IMR-90 (cell line): ENCODE measurements at regions not wholly inside any gene's neighbourhood (a gene's known extent, or its start where the extent isn't known, plus 50 kb on each side); places are given as distances from the start of the nearest gene placed in this dataset.
A peak's percentile ranks its signal among the peaks of the same experiment; 100 is the strongest.

Source experiments
- ATAC-seq: fragments of 200-7000 bp; cut with Tn5 transposase; 2 replicates; pipeline ENCODE4 v1.9.1; 2020; ENCODE audit warnings: low read depth, mild to moderate bottlenecking, moderate library complexity
- BruUV-seq: library from RNA; stranded (reverse); fragments of 400-500 nt; replicated peaks from 2 replicates; lab custom pipeline; 2021; lab: Mats Ljungman, UMichigan
- CTCF ChIA-PET: fragments of 300-600 bp; formaldehyde crosslinking; extraction: SDS; loops from one replicate; lab custom pipeline; 2021; ENCODE audit warnings: antibody characterized with exemption; lab: Yijun Ruan, JAX
- POLR2A ChIA-PET: fragments of 300-600 bp; sonication (Branson Sonifier 250); formaldehyde crosslinking; loops from one replicate; lab custom pipeline; 2022; ENCODE audit warnings: antibody characterized with exemption; ENCODE audit not compliant: unreplicated experiment; lab: Charles Lee
- DNase-seq: peaks from one replicate; pipeline ENCODE4 v3.0.0; 2013
- H2AFZ ChIP-seq: replicated peaks from 2 replicates; pipeline ENCODE3; 2013; ENCODE audit warnings: low read length, mild to moderate bottlenecking; ENCODE audit not compliant: poor library complexity
- H2AK5ac ChIP-seq: 2 replicates; pipeline ENCODE4 v1.6.1; 2013; ENCODE audit warnings: low read depth, low read length, inconsistent platforms
- H2AK9ac ChIP-seq: replicated peaks from 2 replicates; pipeline ENCODE3; 2013; ENCODE audit warnings: mild to moderate bottlenecking, low read depth, low read length, moderate library complexity; ENCODE audit not compliant: poor library complexity
- H2BK120ac ChIP-seq: 2 replicates; pipeline ENCODE4 v1.6.1; 2013; ENCODE audit warnings: low read depth, low read length, inconsistent platforms
- H2BK15ac ChIP-seq: 3 replicates; pipeline ENCODE4 v1.6.1; 2013; ENCODE audit warnings: low read depth, low read length, inconsistent platforms
- H2BK20ac ChIP-seq: 2 replicates; pipeline ENCODE4 v1.6.1; 2013; ENCODE audit warnings: low read depth, mild to moderate bottlenecking, inconsistent platforms, low read length, moderate library complexity
- H2BK5ac ChIP-seq: 2 replicates; pipeline ENCODE4 v1.6.1; 2013; ENCODE audit warnings: mild to moderate bottlenecking, low read depth, low read length, inconsistent platforms; ENCODE audit not compliant: poor library complexity, severe bottlenecking
- H3K14ac ChIP-seq: replicated peaks from 2 replicates; pipeline ENCODE4 v1.6.1; 2013; ENCODE audit warnings: low read depth, low read length, inconsistent platforms
- H3K18ac ChIP-seq: 2 replicates; pipeline ENCODE4 v1.6.1; 2013; ENCODE audit warnings: low read depth, low read length, control low read depth
- H3K23ac ChIP-seq: 2 replicates; pipeline ENCODE4 v1.6.1; 2013; ENCODE audit warnings: low read depth, low read length, inconsistent platforms
- H3K27ac ChIP-seq: 2 replicates; pipeline ENCODE4 v1.5.1; 2013; ENCODE audit warnings: mild to moderate bottlenecking, control low read depth, low read length; ENCODE audit not compliant: insufficient read depth
- H3K27me3 ChIP-seq: 2 replicates; pipeline ENCODE4 v1.6.1; 2013; ENCODE audit warnings: low read length; ENCODE audit not compliant: control insufficient read depth, insufficient read depth
- H3K36me3 ChIP-seq: 2 replicates; pipeline ENCODE4 v1.6.1; 2013; ENCODE audit warnings: low read length, mixed read lengths; ENCODE audit not compliant: control insufficient read depth, insufficient read depth
- H3K4ac ChIP-seq: 2 replicates; pipeline ENCODE4 v1.6.1; 2013; ENCODE audit warnings: low read depth, low read length, inconsistent platforms
- H3K4me1 ChIP-seq: 2 replicates; pipeline ENCODE4 v1.6.1; 2013; ENCODE audit warnings: low read length, mixed read lengths; ENCODE audit not compliant: control insufficient read depth, insufficient read depth
- H3K4me2 ChIP-seq: 2 replicates; pipeline ENCODE4 v1.6.1; 2013; ENCODE audit warnings: low read depth, mild to moderate bottlenecking, control low read depth, low read length, moderate library complexity
- H3K4me3 ChIP-seq: 2 replicates; pipeline ENCODE4 v1.5.1; 2013; ENCODE audit warnings: low read depth, mild to moderate bottlenecking, control low read depth, low read length, moderate library complexity; ENCODE audit not compliant: insufficient read depth
- H3K56ac ChIP-seq: 2 replicates; pipeline ENCODE4 v1.6.1; 2013; ENCODE audit warnings: low read length, inconsistent platforms; ENCODE audit not compliant: insufficient read depth; ENCODE audit errors: extremely low read depth
- H3K79me1 ChIP-seq, 2 experiments: 2 replicates each; pipeline ENCODE4 v1.6.1; 2013; ENCODE audit warnings: low read length in 2 of 2, inconsistent platforms in 1 of 2, low read depth in 1 of 2
- H3K9ac ChIP-seq: 2 replicates; pipeline ENCODE4 v1.6.1; 2013; ENCODE audit warnings: low read depth, low read length, control low read depth
- H3K9me1 ChIP-seq: 2 replicates; pipeline ENCODE4 v1.6.1; 2013; ENCODE audit warnings: low read length, inconsistent platforms; ENCODE audit not compliant: insufficient read depth
- H3K9me3 ChIP-seq: 2 replicates; pipeline ENCODE4 v1.6.1; 2013; ENCODE audit warnings: low read length; ENCODE audit not compliant: control insufficient read depth, insufficient read depth
- H4K20me1 ChIP-seq: 2 replicates; pipeline ENCODE4 v1.6.1; 2013; ENCODE audit warnings: low read length, inconsistent platforms; ENCODE audit not compliant: insufficient read depth
- H4K5ac ChIP-seq: 2 replicates; pipeline ENCODE4 v1.6.1; 2013; ENCODE audit warnings: mild to moderate bottlenecking, low read depth, low read length, control low read depth
- H4K8ac ChIP-seq, 2 experiments: 2 replicates each; pipeline ENCODE4 v1.6.1; 2013; ENCODE audit warnings: low read depth in 2 of 2, low read length in 2 of 2, control low read depth in 1 of 2, inconsistent platforms in 1 of 2
- H4K91ac ChIP-seq: 2 replicates; pipeline ENCODE4 v1.6.1; 2013; ENCODE audit warnings: low read depth, low read length, inconsistent platforms; ENCODE audit not compliant: insufficient read depth
- BHLHE40 ChIP-seq: fragments of 150-350 bp; IDR thresholded peaks from 2 replicates; pipeline ENCODE4 v1.6.1; 2016; ENCODE audit warnings: mild to moderate bottlenecking, low read depth, low read length
- CEBPB ChIP-seq: IDR thresholded peaks from 2 replicates; pipeline ENCODE4 v1.6.1; 2012; ENCODE audit warnings: low read depth, low read length, improper control_type of control experiment
- CHD1 ChIP-seq: IDR thresholded peaks from 2 replicates; pipeline ENCODE4 v1.6.1; 2012; ENCODE audit warnings: low read depth, low read length, improper control_type of control experiment
- ELK1 ChIP-seq: fragments of 150-350 bp; IDR thresholded peaks from 2 replicates; pipeline ENCODE4 v1.6.1; 2016; ENCODE audit warnings: low read depth, mild to moderate bottlenecking, low read length, moderate library complexity, borderline replicate concordance
- FOS ChIP-seq: fragments of 150-350 bp; IDR thresholded peaks from 2 replicates; pipeline ENCODE4 v1.6.1; 2016; ENCODE audit warnings: low read depth, low read length
- MAFK ChIP-seq: IDR thresholded peaks from 2 replicates; pipeline ENCODE4 v1.6.1; 2012; ENCODE audit warnings: low read depth, low read length, improper control_type of control experiment
- MAZ ChIP-seq: IDR thresholded peaks from 2 replicates; pipeline ENCODE4 v1.6.1; 2012; ENCODE audit warnings: low read depth, mild to moderate bottlenecking, low read length, improper control_type of control experiment, moderate library complexity, borderline replicate concordance
- MXI1 ChIP-seq: IDR thresholded peaks from 2 replicates; pipeline ENCODE4 v1.6.1; 2012; ENCODE audit warnings: low read depth, mild to moderate bottlenecking, low read length, moderate library complexity, borderline replicate concordance
- NFE2L2 ChIP-seq: fragments of 150-350 bp; IDR thresholded peaks from 2 replicates; pipeline ENCODE4 v1.6.1; 2016; ENCODE audit warnings: low read depth, mild to moderate bottlenecking, low read length
- POLR2A ChIP-seq: IDR thresholded peaks from 2 replicates; pipeline ENCODE4 v1.6.1; 2012; ENCODE audit warnings: mild to moderate bottlenecking, low read depth, low read length
- RAD21 ChIP-seq: IDR thresholded peaks from 2 replicates; pipeline ENCODE4 v1.6.1; 2012; ENCODE audit warnings: low read length, improper control_type of control experiment
- RCOR1 ChIP-seq: IDR thresholded peaks from 2 replicates; pipeline ENCODE4 v1.6.1; 2012; ENCODE audit warnings: mild to moderate bottlenecking, low read length, improper control_type of control experiment; ENCODE audit not compliant: insufficient replicate concordance
- RFX5 ChIP-seq: IDR thresholded peaks from 2 replicates; pipeline ENCODE4 v1.8.0; 2012; ENCODE audit warnings: low read depth, mild to moderate bottlenecking, low read length, moderate library complexity
- SMC3 ChIP-seq: fragments of 150-350 bp; IDR thresholded peaks from 2 replicates; pipeline ENCODE4 v1.6.1; 2016; ENCODE audit warnings: low read depth, mild to moderate bottlenecking, antibody characterized with exemption, low read length, moderate library complexity
- USF2 ChIP-seq: fragments of 150-350 bp; IDR thresholded peaks from 2 replicates; pipeline ENCODE4 v1.6.1; 2017; ENCODE audit warnings: mild to moderate bottlenecking, antibody characterized with exemption, low read length, low read depth
- WGBS, 2 experiments: methylation state at CpG; one replicate each; pipeline versions ENCODE4 v1.1.5 to v1.1.7; 2013; ENCODE audit warnings: missing lambda C conversion rate in 2 of 2; ENCODE audit not compliant: insufficient read length in 1 of 2; ENCODE audit errors: extremely low coverage in 2 of 2; 5-methylcytosine and 5-hydroxymethylcytosine counted together
- dilution Hi-C: fragments of 300-500 bp; cut with HindIII; formaldehyde crosslinking; loops from one replicate; pipeline ENCODE4 v1.14.3; 2018; ENCODE audit warnings: low sequenced_read_pairs; ENCODE audit not compliant: unreplicated experiment
- in situ Hi-C: fragments of 300-500 bp; cut with MboI; formaldehyde crosslinking; loops from 3 replicates; pipeline ENCODE4 v1.14.3; 2019; ENCODE audit warnings: low sequenced_read_pairs, inconsistent platforms, mixed read lengths
- intact Hi-C: fragments of 100-400 bp; cut with micrococcal nuclease; formaldehyde crosslinking; loops from 2 replicates; pipeline ENCODE4 v1.10.0; 2022
- TF ChIP-seq, protein P1 (sequence below): conservative IDR thresholded peaks from 2 replicates; pipeline ENCODE4 v1.5.1; 2012; ENCODE audit warnings: mild to moderate bottlenecking, low read depth, low read length, improper control_type of control experiment

GRCh38 chr20:39108746-39109145, 146.6 kb downstream of the DHX35 start:
- no peak overlapping the region for H2BK120ac ChIP-seq
- no peak overlapping the region for H3K4ac ChIP-seq
- no peak overlapping the region for H3K27ac ChIP-seq
- H3K18ac ChIP-seq = no peak overlapping the region
- no CpG with 5 or more reads among the region's 5 CpGs for WGBS, 2 experiments
- DNase-seq (peak; percentile 27), ATAC-seq (no peak)
- H2AFZ ChIP-seq = no peak overlapping the region
- H4K91ac ChIP-seq = no peak overlapping the region
- no peak overlapping the region for H2BK20ac ChIP-seq
- CTCF ChIA-PET = no interaction called here
- intact Hi-C loops = loop anchor here (5.0 kb wide), 1 partner anchor 1504 kb away; no protein-coding TSS in a partner anchor
- H3K4me3 ChIP-seq = no peak overlapping the region
- no peak overlapping the region for H3K23ac ChIP-seq
- H2BK15ac ChIP-seq = no peak overlapping the region
- no peak overlapping the region for H3K56ac ChIP-seq
- POLR2A ChIA-PET = no interaction called here
- H3K9me3 ChIP-seq = no peaks in the 10 kb centered on the region
- no peak overlapping the region for H2AK9ac ChIP-seq
- no peak overlapping the region for H2AK5ac ChIP-seq
- dilution Hi-C loops = no loop called here
- no peak overlapping the region for H2BK5ac ChIP-seq
- BruUV-seq = no TSS peak
- no peaks in the 10 kb centered on the region for H4K20me1 ChIP-seq
- in situ Hi-C loops = no loop called here
- no peak overlapping the region for H4K8ac ChIP-seq
- TF ChIP-seq POLR2A (no peak), MAFK (no peak), CEBPB (no peak), ELK1 (no peak), SMC3 (no peak), USF2 (no peak), RFX5 (no peak), FOS (no peak), CHD1 (no peak), MAZ (no peak), BHLHE40 (no peak), RAD21 (no peak), NFE2L2 (no peak), RCOR1 (no peak), MXI1 (no peak)
- TF ChIP-seq, protein P1, sequence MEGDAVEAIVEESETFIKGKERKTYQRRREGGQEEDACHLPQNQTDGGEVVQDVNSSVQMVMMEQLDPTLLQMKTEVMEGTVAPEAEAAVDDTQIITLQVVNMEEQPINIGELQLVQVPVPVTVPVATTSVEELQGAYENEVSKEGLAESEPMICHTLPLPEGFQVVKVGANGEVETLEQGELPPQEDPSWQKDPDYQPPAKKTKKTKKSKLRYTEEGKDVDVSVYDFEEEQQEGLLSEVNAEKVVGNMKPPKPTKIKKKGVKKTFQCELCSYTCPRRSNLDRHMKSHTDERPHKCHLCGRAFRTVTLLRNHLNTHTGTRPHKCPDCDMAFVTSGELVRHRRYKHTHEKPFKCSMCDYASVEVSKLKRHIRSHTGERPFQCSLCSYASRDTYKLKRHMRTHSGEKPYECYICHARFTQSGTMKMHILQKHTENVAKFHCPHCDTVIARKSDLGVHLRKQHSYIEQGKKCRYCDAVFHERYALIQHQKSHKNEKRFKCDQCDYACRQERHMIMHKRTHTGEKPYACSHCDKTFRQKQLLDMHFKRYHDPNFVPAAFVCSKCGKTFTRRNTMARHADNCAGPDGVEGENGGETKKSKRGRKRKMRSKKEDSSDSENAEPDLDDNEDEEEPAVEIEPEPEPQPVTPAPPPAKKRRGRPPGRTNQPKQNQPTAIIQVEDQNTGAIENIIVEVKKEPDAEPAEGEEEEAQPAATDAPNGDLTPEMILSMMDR = no peak
- H3K9me1 ChIP-seq = no peaks in the 10 kb centered on the region
- H3K4me2 ChIP-seq = no peak overlapping the region
- H3K79me1 ChIP-seq = no peaks in the 10 kb centered on the region
- H4K5ac ChIP-seq = no peak overlapping the region
- no peaks in the 10 kb centered on the region for H3K4me1 ChIP-seq
- H3K14ac ChIP-seq = no peak overlapping the region
- H3K9ac ChIP-seq = no peak overlapping the region
- no peaks in the 10 kb centered on the region for H3K36me3 ChIP-seq
- H3K27me3 ChIP-seq = peaks cover 7% of the 10 kb centered on the region
